M059J (cell line): ENCODE measurements at regions not wholly inside any gene's neighbourhood (a gene's known extent, or its start where the extent isn't known, plus 50 kb on each side); places are given as distances from the start of the nearest gene placed in this dataset.

ENCODE experiments used
- DNase-seq: peaks from one replicate; pipeline ENCODE4 v3.0.0-alpha.2; 2012; ENCODE audit warnings: low read depth

- DNase-seq: no peak
These were observed 61.1 kb upstream of the PPP2R5A start for GRCh38 chr1:212224102-212224501.

- DNase-seq: no peak
These were observed 59.8 kb upstream of the PPP2R5A start for GRCh38 chr1:212225416-212225815.

- DNase-seq: no peak
These were observed 59.3 kb upstream of the PPP2R5A start for GRCh38 chr1:212225871-212226302.

- no peak for DNase-seq
These were observed 58.7 kb upstream of the PPP2R5A start for GRCh38 chr1:212226467-212226866.

- no peak for DNase-seq
These were observed 57.1 kb upstream of the PPP2R5A start for GRCh38 chr1:212228076-212228475.

GRCh38 chr1:212228591-212229119 is 56.6 kb upstream of the PPP2R5A start:
- no peak for DNase-seq

- DNase-seq: no peak
These were observed 55.6 kb upstream of the PPP2R5A start for GRCh38 chr1:212229654-212230053.

- no peak for DNase-seq
These were observed 54.9 kb upstream of the PPP2R5A start for GRCh38 chr1:212230329-212230728.

- DNase-seq: no peak
These were observed 53.8 kb upstream of the PPP2R5A start for GRCh38 chr1:212231372-212231771.

GRCh38 chr1:212232090-212232489 is 53.1 kb upstream of the PPP2R5A start:
- DNase-seq: no peak

GRCh38 chr1:212233321-212233720 is 51.9 kb upstream of the PPP2R5A start:
- no peak for DNase-seq

- DNase-seq: peak; percentile 95
These were observed 50.5 kb upstream of the PPP2R5A start for GRCh38 chr1:212234431-212235395.
